OCI-LY7 (cell line): ENCODE measurements at regions not wholly inside any gene's neighbourhood (a gene's known extent, or its start where the extent isn't known, plus 50 kb on each side); places are given as distances from the start of the nearest gene placed in this dataset.

Experiments used
- EZH2phosphoT487 ChIP-seq: fragments of 200-600 bp; sonication (generic); IDR thresholded peaks from 2 replicates; pipeline ENCODE4 v1.6.1; 2018; ENCODE audit warnings: low read depth, borderline replicate concordance, mild to moderate bottlenecking, mixed run types, antibody characterized with exemption, low read length, moderate library complexity, mixed read lengths
- TF ChIP-seq, protein P1 (sequence below): fragments of 200-600 bp; sonication (generic); conservative IDR thresholded peaks from 2 replicates; pipeline ENCODE4 v1.5.1; 2014; ENCODE audit warnings: mild to moderate bottlenecking, antibody characterized with exemption, low read length, moderate library complexity, mixed read lengths

GRCh38 chr2:84187258-84187657, 271.8 kb downstream of the SUCLG1 start:
- TF ChIP-seq, protein P1, sequence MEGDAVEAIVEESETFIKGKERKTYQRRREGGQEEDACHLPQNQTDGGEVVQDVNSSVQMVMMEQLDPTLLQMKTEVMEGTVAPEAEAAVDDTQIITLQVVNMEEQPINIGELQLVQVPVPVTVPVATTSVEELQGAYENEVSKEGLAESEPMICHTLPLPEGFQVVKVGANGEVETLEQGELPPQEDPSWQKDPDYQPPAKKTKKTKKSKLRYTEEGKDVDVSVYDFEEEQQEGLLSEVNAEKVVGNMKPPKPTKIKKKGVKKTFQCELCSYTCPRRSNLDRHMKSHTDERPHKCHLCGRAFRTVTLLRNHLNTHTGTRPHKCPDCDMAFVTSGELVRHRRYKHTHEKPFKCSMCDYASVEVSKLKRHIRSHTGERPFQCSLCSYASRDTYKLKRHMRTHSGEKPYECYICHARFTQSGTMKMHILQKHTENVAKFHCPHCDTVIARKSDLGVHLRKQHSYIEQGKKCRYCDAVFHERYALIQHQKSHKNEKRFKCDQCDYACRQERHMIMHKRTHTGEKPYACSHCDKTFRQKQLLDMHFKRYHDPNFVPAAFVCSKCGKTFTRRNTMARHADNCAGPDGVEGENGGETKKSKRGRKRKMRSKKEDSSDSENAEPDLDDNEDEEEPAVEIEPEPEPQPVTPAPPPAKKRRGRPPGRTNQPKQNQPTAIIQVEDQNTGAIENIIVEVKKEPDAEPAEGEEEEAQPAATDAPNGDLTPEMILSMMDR, result no peak
- TF ChIP-seq EZH2phosphoT487, result no peak
